Lower leg skin (tissue), 3 donors: ENCODE measurements at regions not wholly inside any gene's neighbourhood (a gene's known extent, or its start where the extent isn't known, plus 50 kb on each side); places are given as distances from the start of the nearest gene placed in this dataset.

Experiments used
- POLR2A ChIP-seq, 2 donors: fragments of 450-650 bp; IDR thresholded peaks; one replicate each; pipeline ENCODE4 v1.6.1; 2016 to 2017; ENCODE audit warnings: antibody characterized with exemption in 2 of 2, mild to moderate bottlenecking in 1 of 2, moderate library complexity in 1 of 2
- TF ChIP-seq, protein P1 (sequence below), 3 donors: fragments of 450-650 bp; IDR thresholded peaks; one replicate each; pipeline ENCODE4 v1.5.1; 2016; ENCODE audit warnings: antibody characterized with exemption in 3 of 3, mild to moderate bottlenecking in 3 of 3, moderate library complexity in 2 of 3

DNA sequence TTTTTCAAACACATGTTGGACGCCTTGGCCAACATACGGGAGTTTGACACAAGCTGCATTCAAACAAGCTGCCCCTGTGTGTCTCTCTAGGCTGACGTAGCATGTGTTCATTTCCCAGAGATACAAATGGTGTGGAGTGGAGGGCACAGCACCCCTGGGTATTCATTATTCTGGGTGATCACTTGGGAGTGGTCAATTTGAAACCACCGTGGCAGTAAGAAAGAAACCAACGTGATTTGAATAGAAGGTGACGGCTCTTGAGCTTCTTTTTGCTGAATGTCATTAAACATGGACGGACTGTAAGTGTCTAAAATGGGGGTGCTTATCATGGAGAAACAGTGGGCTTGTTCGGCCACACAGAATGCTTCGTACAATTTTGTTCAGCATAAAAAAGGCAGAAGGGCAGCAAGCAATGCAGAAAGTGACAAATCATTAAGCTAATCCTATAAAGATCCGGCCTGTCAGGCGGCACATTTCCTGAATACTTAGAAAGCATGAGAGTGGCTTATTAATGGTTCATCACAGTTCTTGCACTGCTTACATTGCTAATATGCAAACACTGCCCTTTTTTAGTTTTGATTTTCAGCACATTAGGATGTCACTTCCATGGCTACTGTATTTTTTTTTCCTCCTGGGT lies 1261.9 kb upstream of the CITED2 start:
- TF ChIP-seq, protein P1, sequence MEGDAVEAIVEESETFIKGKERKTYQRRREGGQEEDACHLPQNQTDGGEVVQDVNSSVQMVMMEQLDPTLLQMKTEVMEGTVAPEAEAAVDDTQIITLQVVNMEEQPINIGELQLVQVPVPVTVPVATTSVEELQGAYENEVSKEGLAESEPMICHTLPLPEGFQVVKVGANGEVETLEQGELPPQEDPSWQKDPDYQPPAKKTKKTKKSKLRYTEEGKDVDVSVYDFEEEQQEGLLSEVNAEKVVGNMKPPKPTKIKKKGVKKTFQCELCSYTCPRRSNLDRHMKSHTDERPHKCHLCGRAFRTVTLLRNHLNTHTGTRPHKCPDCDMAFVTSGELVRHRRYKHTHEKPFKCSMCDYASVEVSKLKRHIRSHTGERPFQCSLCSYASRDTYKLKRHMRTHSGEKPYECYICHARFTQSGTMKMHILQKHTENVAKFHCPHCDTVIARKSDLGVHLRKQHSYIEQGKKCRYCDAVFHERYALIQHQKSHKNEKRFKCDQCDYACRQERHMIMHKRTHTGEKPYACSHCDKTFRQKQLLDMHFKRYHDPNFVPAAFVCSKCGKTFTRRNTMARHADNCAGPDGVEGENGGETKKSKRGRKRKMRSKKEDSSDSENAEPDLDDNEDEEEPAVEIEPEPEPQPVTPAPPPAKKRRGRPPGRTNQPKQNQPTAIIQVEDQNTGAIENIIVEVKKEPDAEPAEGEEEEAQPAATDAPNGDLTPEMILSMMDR (IDR thresholded peaks at IDR 0.05) = no peak
- TF ChIP-seq POLR2A (IDR thresholded peaks at IDR 0.05) = no peak
